Esophagus muscularis mucosa (tissue), 4 donors: ENCODE measurements at regions not wholly inside any gene's neighbourhood (a gene's known extent, or its start where the extent isn't known, plus 50 kb on each side); places are given as distances from the start of the nearest gene placed in this dataset.

Experiments
- EP300 ChIP-seq: sonication (generic); formaldehyde crosslinking; IDR thresholded peaks from one replicate; pipeline ENCODE4 v1.6.1; 2017; ENCODE audit warnings: antibody characterized with exemption
- POLR2A ChIP-seq: fragments of 450-650 bp; IDR thresholded peaks from one replicate; pipeline ENCODE4 v1.6.1; 2017; ENCODE audit warnings: antibody characterized with exemption, moderate library complexity, mild to moderate bottlenecking, low read depth
- POLR2AphosphoS5 ChIP-seq, 2 donors: sonication (generic); formaldehyde crosslinking; IDR thresholded peaks; one replicate each; pipeline ENCODE4 v1.6.1; 2017; ENCODE audit warnings: antibody characterized with exemption in 2 of 2
- TF ChIP-seq, protein P1 (sequence below), 3 experiments: fragments of 200-600 bp in 2 of 3; fragments of 450-650 bp in 1 of 3; sonication (generic) in 2 of 3; IDR thresholded peaks; one replicate each; pipeline ENCODE4 v1.5.1; 2017 to 2019; ENCODE audit warnings: antibody characterized with exemption in 3 of 3, mild to moderate bottlenecking in 2 of 3, moderate library complexity in 1 of 3

DNA sequence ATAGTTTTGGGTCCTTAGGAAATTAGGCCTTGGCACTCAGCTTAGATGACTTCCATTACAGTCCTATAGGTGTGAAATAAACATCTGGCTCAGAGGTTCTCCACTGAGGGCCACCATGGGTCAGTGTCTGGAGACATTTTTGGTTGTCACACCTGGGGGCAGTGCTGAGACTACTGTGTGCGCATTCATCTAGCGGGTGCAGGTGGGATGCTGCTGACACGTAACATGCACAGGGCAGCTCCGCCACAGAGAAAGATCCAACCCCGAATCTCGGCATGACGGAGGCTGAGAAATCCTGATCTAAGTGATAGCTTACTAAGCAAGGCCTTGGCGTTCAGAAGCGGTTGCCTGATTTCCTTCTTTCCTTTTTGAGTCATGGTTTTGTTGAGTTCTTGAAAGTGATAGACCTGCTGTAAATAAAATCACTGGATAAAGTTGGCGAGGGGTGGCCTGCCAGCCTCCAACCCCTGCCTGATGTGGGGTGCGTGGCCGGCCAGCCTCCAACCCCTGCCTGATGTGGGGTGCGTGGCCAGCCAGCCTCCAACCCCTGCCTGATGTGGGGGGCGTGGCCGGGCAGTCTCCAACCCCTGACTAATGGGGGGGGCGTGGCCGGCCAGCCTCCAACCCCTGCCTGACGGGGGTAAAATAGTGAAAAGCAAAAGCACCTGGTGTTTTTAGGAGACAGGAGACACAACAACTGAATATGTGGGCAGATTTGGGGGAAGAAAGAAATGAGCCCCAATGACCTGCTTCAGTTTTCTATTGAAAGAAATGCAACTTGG lies 158.1 kb downstream of the CDH26 start:
- TF ChIP-seq POLR2A (no peak), EP300 (no peak), POLR2AphosphoS5 (IDR thresholded peaks at IDR 0.05) (no peak)
- TF ChIP-seq, protein P1, sequence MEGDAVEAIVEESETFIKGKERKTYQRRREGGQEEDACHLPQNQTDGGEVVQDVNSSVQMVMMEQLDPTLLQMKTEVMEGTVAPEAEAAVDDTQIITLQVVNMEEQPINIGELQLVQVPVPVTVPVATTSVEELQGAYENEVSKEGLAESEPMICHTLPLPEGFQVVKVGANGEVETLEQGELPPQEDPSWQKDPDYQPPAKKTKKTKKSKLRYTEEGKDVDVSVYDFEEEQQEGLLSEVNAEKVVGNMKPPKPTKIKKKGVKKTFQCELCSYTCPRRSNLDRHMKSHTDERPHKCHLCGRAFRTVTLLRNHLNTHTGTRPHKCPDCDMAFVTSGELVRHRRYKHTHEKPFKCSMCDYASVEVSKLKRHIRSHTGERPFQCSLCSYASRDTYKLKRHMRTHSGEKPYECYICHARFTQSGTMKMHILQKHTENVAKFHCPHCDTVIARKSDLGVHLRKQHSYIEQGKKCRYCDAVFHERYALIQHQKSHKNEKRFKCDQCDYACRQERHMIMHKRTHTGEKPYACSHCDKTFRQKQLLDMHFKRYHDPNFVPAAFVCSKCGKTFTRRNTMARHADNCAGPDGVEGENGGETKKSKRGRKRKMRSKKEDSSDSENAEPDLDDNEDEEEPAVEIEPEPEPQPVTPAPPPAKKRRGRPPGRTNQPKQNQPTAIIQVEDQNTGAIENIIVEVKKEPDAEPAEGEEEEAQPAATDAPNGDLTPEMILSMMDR (IDR thresholded peaks at IDR 0.05): no peak
